Loucy (cell line): ENCODE measurements at regions not wholly inside any gene's neighbourhood (a gene's known extent, or its start where the extent isn't known, plus 50 kb on each side); places are given as distances from the start of the nearest gene placed in this dataset.

Experiments used
- H2AFZ ChIP-seq: fragments of 200-600 bp; sonication (generic); 2 replicates; pipeline ENCODE4 v1.6.0; 2016; ENCODE audit warnings: antibody characterized with exemption, mild to moderate bottlenecking, low read length, moderate library complexity
- H3F3A ChIP-seq: fragments of 200-600 bp; 2 replicates; pipeline ENCODE4 v1.6.0; 2016; ENCODE audit warnings: antibody characterized with exemption, low read depth, mild to moderate bottlenecking
- H3K27me3 ChIP-seq: fragments of 200-600 bp; sonication (generic); 2 replicates; pipeline ENCODE4 v1.6.1; 2014; ENCODE audit warnings: low read length, mild to moderate bottlenecking; ENCODE audit not compliant: insufficient read depth, poor library complexity, severe bottlenecking
- H3K36me3 ChIP-seq: fragments of 200-600 bp; sonication (generic); 2 replicates; pipeline ENCODE4 v1.6.1; 2016; ENCODE audit warnings: low read length; ENCODE audit not compliant: insufficient read depth
- H3K4me1 ChIP-seq: fragments of 200-600 bp; sonication (generic); 2 replicates; pipeline ENCODE4 v1.5.1; 2014; ENCODE audit warnings: low read length, mild to moderate bottlenecking; ENCODE audit not compliant: insufficient read depth, poor library complexity, severe bottlenecking
- H3K4me2 ChIP-seq: fragments of 200-600 bp; sonication (generic); 2 replicates; pipeline ENCODE4 v1.6.0; 2014; ENCODE audit warnings: antibody characterized with exemption, low read length, low read depth, mild to moderate bottlenecking; ENCODE audit not compliant: poor library complexity, severe bottlenecking
- H3K4me3 ChIP-seq: fragments of 200-600 bp; sonication (generic); 2 replicates; pipeline ENCODE4 v1.5.1; 2014; ENCODE audit warnings: low read length, mild to moderate bottlenecking, mixed read lengths; ENCODE audit not compliant: poor library complexity, severe bottlenecking
- H3K79me2 ChIP-seq: fragments of 200-600 bp; sonication (generic); 2 replicates; pipeline ENCODE4 v1.6.1; 2014; ENCODE audit warnings: low read length; ENCODE audit not compliant: insufficient read depth
- H3K9ac ChIP-seq: fragments of 200-600 bp; sonication (generic); 2 replicates; pipeline ENCODE4 v1.6.0; 2014; ENCODE audit warnings: mild to moderate bottlenecking, low read depth, low read length, moderate library complexity; ENCODE audit not compliant: poor library complexity, severe bottlenecking
- H3K9me2 ChIP-seq: fragments of 200-600 bp; sonication (generic); replicated peaks from 2 replicates; pipeline ENCODE4 v1.6.1; 2016; ENCODE audit warnings: low read depth, low read length, mixed read lengths
- H3K9me3 ChIP-seq: fragments of 200-600 bp; sonication (generic); 2 replicates; pipeline ENCODE4 v1.6.1; 2014; ENCODE audit warnings: mild to moderate bottlenecking, antibody characterized with exemption, low read length, low read depth; ENCODE audit not compliant: insufficient read depth
- H4K20me1 ChIP-seq: fragments of 200-600 bp; sonication (generic); 2 replicates; pipeline ENCODE4 v1.6.0; 2014; ENCODE audit warnings: antibody characterized with exemption, low read length, mild to moderate bottlenecking; ENCODE audit not compliant: insufficient read depth, poor library complexity, severe bottlenecking
- EZH2phosphoT487 ChIP-seq: fragments of 200-600 bp; IDR thresholded peaks from 2 replicates; pipeline ENCODE4 v1.6.1; 2018; ENCODE audit warnings: antibody characterized with exemption, mild to moderate bottlenecking, moderate library complexity, borderline replicate concordance
- TF ChIP-seq, protein P1 (sequence below): fragments of 200-600 bp; sonication (generic); conservative IDR thresholded peaks from 2 replicates; pipeline ENCODE4 v1.5.1; 2014; ENCODE audit warnings: mild to moderate bottlenecking, antibody characterized with exemption, low read length

DNA sequence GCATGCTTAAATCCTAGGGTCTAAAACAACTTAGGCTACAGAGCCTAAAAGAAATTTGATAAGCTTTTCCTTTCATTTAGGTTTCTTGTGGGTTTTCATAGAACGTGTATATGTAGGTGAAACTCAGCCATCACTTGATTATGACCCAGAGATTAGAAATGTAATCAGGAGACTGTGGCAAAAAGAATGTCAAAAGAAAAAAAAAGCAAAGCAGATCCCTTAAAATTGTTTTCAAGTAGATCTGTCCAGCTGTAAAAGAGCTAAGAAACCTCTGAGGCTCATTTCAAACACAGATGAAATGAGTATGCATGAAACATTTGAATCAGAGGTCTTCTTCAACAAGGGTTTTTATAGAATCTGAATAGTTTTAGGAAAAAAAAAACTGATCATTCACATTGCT is 341.3 kb upstream of the PRDM1 start:
- H3K9me2 ChIP-seq, result no peaks in the 10 kb centered on the region
- H2AFZ ChIP-seq, result no peak overlapping the region
- no peaks in the 10 kb centered on the region for H3K79me2 ChIP-seq
- no peaks in the 10 kb centered on the region for H3K36me3 ChIP-seq
- no peaks in the 10 kb centered on the region for H3K27me3 ChIP-seq
- H3K4me2 ChIP-seq, result no peak overlapping the region
- no peaks in the 10 kb centered on the region for H4K20me1 ChIP-seq
- H3K9ac ChIP-seq, result no peak overlapping the region
- TF ChIP-seq, protein P1, sequence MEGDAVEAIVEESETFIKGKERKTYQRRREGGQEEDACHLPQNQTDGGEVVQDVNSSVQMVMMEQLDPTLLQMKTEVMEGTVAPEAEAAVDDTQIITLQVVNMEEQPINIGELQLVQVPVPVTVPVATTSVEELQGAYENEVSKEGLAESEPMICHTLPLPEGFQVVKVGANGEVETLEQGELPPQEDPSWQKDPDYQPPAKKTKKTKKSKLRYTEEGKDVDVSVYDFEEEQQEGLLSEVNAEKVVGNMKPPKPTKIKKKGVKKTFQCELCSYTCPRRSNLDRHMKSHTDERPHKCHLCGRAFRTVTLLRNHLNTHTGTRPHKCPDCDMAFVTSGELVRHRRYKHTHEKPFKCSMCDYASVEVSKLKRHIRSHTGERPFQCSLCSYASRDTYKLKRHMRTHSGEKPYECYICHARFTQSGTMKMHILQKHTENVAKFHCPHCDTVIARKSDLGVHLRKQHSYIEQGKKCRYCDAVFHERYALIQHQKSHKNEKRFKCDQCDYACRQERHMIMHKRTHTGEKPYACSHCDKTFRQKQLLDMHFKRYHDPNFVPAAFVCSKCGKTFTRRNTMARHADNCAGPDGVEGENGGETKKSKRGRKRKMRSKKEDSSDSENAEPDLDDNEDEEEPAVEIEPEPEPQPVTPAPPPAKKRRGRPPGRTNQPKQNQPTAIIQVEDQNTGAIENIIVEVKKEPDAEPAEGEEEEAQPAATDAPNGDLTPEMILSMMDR, result no peak
- no peak for TF ChIP-seq EZH2phosphoT487
- H3F3A ChIP-seq, result no peaks in the 10 kb centered on the region
- no peaks in the 10 kb centered on the region for H3K4me1 ChIP-seq
- no peak overlapping the region for H3K4me3 ChIP-seq
- H3K9me3 ChIP-seq, result no peaks in the 10 kb centered on the region

GRCh38 chr6:105740946-105741645 is 338.2 kb upstream of the PREP start:
- no peaks in the 10 kb centered on the region for H3K36me3 ChIP-seq
- H3K9ac ChIP-seq, result no peak overlapping the region
- H3K9me2 ChIP-seq, result no peaks in the 10 kb centered on the region
- H3K79me2 ChIP-seq, result no peaks in the 10 kb centered on the region
- H3K4me1 ChIP-seq, result no peaks in the 10 kb centered on the region
- no peaks in the 10 kb centered on the region for H3K9me3 ChIP-seq
- no peak overlapping the region for H2AFZ ChIP-seq
- H3F3A ChIP-seq, result no peaks in the 10 kb centered on the region
- no peaks in the 10 kb centered on the region for H3K27me3 ChIP-seq
- TF ChIP-seq, protein P1, result no peak
- TF ChIP-seq EZH2phosphoT487, result no peak
- no peaks in the 10 kb centered on the region for H4K20me1 ChIP-seq
- H3K4me2 ChIP-seq, result no peak overlapping the region
- no peak overlapping the region for H3K4me3 ChIP-seq

DNA sequence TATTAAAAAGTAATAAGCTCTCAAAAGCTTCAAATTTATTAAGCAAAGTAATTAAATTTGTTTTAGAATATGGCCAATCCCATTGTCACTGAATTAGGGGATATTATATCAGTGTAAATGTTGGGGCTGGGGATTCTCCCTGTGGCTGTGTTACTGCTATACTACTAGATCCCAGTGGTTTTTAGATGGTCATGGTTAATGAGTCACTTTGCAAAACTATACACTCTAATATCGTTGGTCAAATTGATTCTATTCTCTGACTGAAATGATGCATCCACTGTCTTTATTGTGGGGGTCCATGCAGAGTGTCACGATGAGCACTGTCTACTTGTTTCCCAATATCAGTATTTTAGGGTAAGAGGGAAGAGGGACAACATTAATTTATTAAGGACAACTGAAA is 336.9 kb upstream of the PREP start:
- Histone ChIP-seq H3K9me3 (no peaks in the 10 kb centered on the region), H3K4me3 (no peak overlapping the region), H2AFZ (no peak overlapping the region), H3K9me2 (no peaks in the 10 kb centered on the region), H3K27me3 (no peaks in the 10 kb centered on the region), H4K20me1 (no peaks in the 10 kb centered on the region), H3K4me2 (no peak overlapping the region), H3K4me1 (no peaks in the 10 kb centered on the region), H3K9ac (no peak overlapping the region), H3F3A (no peaks in the 10 kb centered on the region), H3K79me2 (no peaks in the 10 kb centered on the region), H3K36me3 (no peaks in the 10 kb centered on the region)
- TF ChIP-seq, protein P1, result no peak
- no peak for TF ChIP-seq EZH2phosphoT487
